ENCODE measurements at regions not wholly inside any gene's neighbourhood (a gene's known extent, or its start where the extent isn't known, plus 50 kb on each side); places are given as distances from the start of the nearest gene placed in this dataset.

DNA sequence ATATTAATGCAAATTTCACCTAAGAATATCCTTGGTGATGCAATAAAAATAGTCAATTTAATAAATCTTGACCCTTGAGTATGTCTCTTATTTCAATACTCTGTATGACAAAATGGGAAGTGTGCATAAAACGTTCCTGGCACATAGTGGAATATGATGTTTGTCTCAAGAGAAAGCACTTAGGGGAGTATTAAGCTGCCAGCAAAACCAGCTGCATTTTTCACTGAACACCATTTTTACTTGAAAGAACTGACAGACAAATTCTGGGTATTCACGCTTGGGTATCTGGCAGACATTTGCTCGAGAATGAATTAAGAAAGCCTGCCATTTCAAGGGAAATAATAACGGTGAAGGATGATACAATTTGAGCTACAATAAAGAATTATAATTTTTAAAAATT lies 364.8 kb downstream of the SOX9 start:
- TF ChIP-seq, protein P1, sequence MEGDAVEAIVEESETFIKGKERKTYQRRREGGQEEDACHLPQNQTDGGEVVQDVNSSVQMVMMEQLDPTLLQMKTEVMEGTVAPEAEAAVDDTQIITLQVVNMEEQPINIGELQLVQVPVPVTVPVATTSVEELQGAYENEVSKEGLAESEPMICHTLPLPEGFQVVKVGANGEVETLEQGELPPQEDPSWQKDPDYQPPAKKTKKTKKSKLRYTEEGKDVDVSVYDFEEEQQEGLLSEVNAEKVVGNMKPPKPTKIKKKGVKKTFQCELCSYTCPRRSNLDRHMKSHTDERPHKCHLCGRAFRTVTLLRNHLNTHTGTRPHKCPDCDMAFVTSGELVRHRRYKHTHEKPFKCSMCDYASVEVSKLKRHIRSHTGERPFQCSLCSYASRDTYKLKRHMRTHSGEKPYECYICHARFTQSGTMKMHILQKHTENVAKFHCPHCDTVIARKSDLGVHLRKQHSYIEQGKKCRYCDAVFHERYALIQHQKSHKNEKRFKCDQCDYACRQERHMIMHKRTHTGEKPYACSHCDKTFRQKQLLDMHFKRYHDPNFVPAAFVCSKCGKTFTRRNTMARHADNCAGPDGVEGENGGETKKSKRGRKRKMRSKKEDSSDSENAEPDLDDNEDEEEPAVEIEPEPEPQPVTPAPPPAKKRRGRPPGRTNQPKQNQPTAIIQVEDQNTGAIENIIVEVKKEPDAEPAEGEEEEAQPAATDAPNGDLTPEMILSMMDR (IDR thresholded peaks at IDR 0.05; ENCODE audit: borderline replicate concordance, insufficient read depth, low read depth, low read length): no peak

GRCh38 chr17:72486806-72487205 lies 366.0 kb downstream of the SOX9 start:
- TF ChIP-seq, protein P1 (IDR thresholded peaks at IDR 0.05; ENCODE audit: borderline replicate concordance, insufficient read depth, low read depth, low read length): no peak

More for the DNA sequence above, 364.8 kb downstream of the SOX9 start:
- H3K4me3 ChIP-seq (ENCODE audit: low read depth, low read length): no peak overlapping the region

DNA sequence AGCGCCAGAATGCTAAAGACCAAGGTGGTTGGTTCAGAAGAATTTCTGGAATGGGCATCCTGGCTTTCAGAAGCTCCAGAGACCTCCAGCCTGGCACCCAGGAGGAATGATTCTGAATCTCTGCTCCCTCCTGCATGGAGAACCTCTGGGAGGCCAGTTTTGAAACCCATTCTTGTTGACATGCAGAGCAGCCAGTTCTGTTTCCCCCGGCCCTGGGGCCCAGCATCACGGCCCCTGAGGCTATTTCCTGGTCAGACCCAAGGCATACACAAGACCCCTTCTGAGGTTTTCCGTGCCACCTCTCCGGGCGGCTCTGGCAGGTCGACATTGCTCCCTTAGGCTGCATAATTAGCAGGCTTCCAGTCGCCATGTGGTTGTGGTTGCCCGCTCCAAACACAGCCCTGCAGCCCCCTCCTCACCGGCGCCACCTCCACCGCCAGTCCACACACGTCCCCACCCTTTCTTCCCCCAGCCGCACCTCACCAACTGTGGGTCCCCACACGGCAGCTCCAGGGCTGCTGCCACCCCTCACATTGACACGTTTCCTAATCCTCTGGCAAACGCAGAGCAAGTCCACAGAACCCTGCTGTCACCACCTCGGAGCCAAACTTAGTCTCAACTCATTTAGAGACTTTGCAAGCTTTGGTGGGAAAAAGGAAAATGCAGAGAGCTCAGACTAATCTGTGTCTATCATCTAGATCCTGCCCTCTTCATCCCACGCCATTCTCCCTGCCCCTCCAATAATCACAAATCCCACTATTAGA lies 367.1 kb downstream of the SOX9 start:
- no peak overlapping the region for H3K4me3 ChIP-seq (ENCODE audit: low read depth, low read length)
- TF ChIP-seq, protein P1 (IDR thresholded peaks at IDR 0.05; ENCODE audit: borderline replicate concordance, insufficient read depth, low read depth, low read length): no peak

More at GRCh38 chr17:72486806-72487205, 366.0 kb downstream of the SOX9 start:
- no peak overlapping the region for H3K4me3 ChIP-seq (ENCODE audit: low read depth, low read length)

GRCh38 chr17:72488555-72489271 lies 367.9 kb downstream of the SOX9 start:
- TF ChIP-seq, protein P1 (IDR thresholded peaks at IDR 0.05; ENCODE audit: borderline replicate concordance, insufficient read depth, low read depth, low read length): no peak
- H3K4me3 ChIP-seq (ENCODE audit: low read depth, low read length): no peak overlapping the region

- TF ChIP-seq, protein P1 (IDR thresholded peaks at IDR 0.05; ENCODE audit: borderline replicate concordance, insufficient read depth, low read depth, low read length): no peak
- H3K4me3 ChIP-seq (ENCODE audit: low read depth, low read length): no peak overlapping the region
These were observed 368.4 kb downstream of the SOX9 start for GRCh38 chr17:72489272-72489641.

DNA sequence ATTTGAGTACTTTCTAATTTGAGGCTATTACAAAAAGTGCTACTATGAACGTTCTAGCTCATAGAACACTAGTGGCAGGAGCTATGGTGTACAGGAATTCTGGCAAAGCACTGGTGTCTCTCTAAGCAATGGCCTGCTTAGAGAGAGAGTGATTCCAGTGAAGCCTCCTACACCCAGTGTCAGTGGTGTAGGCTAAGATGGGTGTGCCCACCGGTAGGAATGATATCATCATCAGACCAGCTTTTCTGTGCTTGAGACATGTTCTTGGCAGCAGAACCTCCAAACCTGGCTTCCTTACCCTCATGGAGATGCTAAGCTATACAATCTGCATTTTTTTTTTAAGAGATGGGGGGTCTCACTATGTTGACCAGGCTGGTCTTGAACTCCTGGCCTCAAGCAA lies 370.3 kb downstream of the SOX9 start:
- no peak overlapping the region for H3K4me3 ChIP-seq (ENCODE audit: low read depth, low read length)
- TF ChIP-seq, protein P1 (IDR thresholded peaks at IDR 0.05; ENCODE audit: borderline replicate concordance, insufficient read depth, low read depth, low read length): no peak

- TF ChIP-seq, protein P1 (IDR thresholded peaks at IDR 0.05; ENCODE audit: borderline replicate concordance, insufficient read depth, low read depth, low read length): no peak
These were observed 371.7 kb downstream of the SOX9 start for GRCh38 chr17:72492494-72492893.

More at GRCh38 chr17:72492494-72492893, 371.7 kb downstream of the SOX9 start:
- H3K4me3 ChIP-seq (ENCODE audit: low read depth, low read length): no peak overlapping the region
